GM12892 (cell line): ENCODE measurements at regions not wholly inside any gene's neighbourhood (a gene's known extent, or its start where the extent isn't known, plus 50 kb on each side); places are given as distances from the start of the nearest gene placed in this dataset.

Source experiments
- POLR2AphosphoS5 ChIP-seq: IDR thresholded peaks from 2 replicates; pipeline ENCODE4 v1.6.1; 2011; ENCODE audit warnings: low read depth, low read length, control low read depth
- TAF1 ChIP-seq: IDR thresholded peaks from 2 replicates; pipeline ENCODE4 v1.6.1; 2011; ENCODE audit warnings: low read depth, mild to moderate bottlenecking, control low read depth, low read length, borderline replicate concordance

DNA sequence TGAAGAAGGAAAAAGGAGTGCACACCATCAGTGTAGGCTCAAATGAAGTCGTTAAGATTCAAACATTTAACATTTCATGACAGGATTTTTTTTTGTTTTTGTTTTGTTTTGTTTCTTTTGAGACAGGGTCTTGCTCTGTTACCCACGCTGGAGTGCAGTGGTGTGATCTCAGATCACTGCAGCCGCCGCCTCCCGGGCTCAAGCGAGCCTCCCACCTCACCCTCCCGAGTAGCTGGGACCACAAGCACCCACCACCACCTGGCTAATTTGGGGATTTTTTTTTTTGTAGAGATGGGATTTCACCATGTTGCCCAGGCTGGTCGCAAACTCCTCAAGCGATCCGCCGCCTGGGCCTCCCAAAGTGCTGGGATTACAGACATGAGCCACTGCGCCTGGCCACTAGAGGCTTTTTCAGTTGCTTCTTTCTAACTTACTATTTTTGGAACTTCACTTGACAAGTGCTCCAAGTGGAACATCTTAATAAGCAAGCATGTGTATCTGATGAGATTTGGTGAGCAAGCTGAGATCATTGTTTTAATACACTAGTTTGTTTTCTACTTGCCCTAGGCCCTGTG lies 78.9 kb upstream of the CNKSR2 start:
- no peak for TF ChIP-seq TAF1
- no peak for TF ChIP-seq POLR2AphosphoS5
